ENCODE measurements at regions not wholly inside any gene's neighbourhood (a gene's known extent, or its start where the extent isn't known, plus 50 kb on each side); places are given as distances from the start of the nearest gene placed in this dataset.
"Not testable (repeated sequence)": the region's sequence is repeated elsewhere in the genome, so short reads cannot be mapped to it uniquely, and the experiment has no call there.

DNA sequence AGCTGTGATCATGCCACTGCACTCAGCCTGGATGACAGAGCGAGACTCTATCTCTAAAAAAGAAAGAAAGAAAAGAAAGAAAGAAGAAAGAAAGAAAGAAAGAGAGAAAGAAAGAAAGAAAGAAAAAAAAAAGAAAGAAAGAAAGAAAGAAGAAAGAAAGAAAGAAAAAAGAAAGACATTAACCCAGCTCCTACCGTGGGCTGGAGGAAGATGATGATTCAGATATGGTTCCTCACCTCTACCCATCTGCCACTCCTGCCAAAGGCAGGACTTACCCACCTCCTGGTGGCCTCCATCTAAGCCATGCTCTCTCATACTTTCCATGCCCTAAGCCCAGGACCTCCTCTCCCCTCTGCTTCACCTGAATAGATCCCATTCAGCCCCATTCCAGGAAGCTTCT, 93.3 kb upstream of the LHX1 start:
- no peak for DNase-seq (ENCODE audit: low read depth in 4 of 4, low spot score in 1 of 4)

GRCh38 chr17:36844601-36845000, 92.7 kb upstream of the LHX1 start:
- DNase-seq (ENCODE audit: low read depth in 4 of 4, low spot score in 1 of 4): no peak

DNA sequence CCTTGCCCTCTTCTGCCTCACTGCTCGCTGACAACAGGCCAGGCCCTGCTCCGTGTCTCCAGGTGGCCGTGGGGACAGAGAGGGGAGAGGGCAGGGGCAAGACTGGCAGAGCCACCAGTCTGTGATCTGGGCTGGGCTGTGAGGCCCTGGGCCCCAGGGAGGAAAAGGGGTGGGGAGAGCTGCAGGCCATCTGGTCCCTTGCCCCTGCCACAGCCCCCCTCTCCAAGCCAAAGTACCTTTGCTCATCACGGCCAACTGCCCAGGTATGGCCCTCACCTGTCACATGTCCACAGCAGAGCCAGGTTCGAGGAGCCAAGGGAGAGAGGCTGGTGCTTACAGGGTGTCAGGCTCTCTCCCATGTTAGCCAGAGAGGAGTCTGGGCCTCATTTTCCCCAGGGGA, 91.4 kb upstream of the LHX1 start:
- no peak for DNase-seq (ENCODE audit: low read depth in 4 of 4, low spot score in 1 of 4)

DNA sequence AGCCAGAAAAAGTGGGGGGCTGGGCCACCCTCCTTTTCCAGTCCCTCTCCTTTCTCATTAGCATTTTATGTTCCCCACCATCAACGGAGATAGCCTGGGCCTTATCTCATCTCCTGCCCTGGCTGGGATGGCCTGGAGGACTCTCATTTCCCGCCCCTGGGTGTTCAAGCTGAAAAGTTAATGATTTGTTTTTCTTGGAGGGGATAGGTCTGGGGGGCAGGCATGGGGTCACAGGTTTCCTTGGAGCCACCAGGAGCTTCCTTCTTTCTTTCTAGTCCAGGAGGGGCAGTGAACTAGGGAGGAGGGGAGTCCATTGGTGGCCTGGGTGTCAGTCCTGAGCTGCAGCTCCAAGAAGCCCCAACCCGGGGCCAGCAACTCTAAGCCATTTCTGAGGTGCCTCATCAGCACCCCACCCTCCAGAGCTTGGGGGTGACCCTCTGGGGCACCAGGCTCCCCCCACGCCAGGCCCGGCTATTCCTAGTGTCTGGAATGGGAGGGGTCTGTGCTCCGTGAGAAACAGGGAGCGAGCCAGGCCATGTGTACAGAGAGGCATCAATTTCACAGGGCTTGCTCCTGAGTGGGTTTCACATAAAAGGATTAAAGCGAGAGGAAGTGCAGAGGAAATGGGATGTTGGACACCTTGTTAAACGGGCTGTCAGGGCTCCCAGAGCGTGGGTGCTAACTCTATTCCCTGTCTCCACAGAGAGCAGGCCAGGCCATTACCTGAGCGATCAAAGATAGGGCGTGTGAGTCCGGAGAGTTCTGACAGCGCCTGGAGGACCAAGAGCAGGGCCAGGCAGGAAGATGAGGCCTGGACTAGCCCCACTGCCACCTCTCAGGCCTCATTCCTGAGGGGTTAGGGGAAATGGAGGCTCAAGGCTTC, 90.6 kb upstream of the LHX1 start:
- no peak for DNase-seq (ENCODE audit: low read depth in 4 of 4, low spot score in 1 of 4)

DNA sequence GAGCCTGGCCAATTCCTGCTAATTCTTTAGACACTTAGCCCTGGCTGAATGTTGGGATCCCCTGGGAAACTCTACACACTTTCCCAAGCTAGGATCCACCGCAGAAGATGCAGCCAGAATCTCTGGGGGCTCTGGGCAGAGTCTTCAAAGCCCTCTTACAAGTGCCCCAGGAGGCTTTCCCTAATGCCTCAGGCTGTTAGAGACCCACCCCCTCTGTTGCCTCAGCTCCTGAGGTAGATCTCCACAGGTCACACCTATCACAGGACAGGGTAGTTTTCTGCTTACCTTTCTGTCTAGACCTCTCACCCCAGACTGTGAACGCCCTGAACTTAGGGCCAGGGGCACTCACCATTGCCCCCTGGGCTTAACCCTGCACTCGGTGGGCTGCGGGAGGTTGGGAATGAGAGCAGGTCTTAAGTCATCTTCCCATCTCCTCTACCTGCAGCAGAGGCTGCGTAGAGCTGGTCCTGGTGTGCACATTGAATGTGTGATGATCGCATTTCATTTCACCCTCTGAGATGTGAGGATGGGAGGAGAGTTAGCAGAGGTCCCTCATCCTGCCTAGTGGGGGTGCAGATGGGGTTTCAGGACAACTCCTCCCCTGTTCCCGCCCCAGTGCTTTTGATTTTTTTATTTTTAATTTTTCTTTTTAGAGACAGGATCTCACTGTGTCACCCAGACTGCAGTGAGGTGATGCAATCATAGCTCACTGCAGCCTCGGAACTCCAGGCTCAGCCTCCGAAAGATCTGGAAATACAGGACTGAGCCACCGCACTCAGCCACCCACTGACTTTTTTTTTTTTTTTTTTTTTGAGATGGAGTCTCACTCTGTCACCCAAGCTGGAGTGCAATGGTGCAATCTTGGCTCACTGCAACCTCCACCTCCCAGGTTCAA, 89.0 kb upstream of the LHX1 start:
- no peak for DNase-seq (ENCODE audit: low read depth in 4 of 4, low spot score in 1 of 4)

- not testable (repeated sequence) for DNase-seq (ENCODE audit: low read depth in 4 of 4, low spot score in 1 of 4)
These were observed 88.3 kb upstream of the LHX1 start for GRCh38 chr17:36849020-36849419.

DNA sequence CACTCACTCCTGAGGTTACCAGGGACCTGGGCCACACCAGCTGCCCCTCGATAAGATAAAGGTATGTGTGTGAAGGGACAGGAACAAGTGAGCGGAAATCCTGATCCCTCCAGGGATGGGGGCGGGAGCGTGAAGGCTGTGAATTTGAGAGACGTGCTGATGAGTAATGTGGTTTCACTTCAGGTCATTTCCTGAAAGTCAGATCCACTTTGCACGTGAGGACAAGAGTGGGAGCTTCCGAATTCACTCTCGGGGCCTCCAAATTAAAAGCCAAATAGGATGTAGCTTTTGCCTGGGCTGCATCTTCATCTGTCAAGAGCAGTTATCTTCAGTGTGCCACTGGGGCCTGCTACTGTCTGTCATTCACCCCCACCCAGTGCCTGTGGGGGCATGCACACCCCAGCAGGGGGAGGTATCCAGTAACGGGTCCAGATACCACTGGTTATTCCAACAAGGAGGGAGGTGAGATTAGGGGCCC, 87.4 kb upstream of the LHX1 start:
- DNase-seq (ENCODE audit: low read depth in 4 of 4, low spot score in 1 of 4): peak; percentile 10 to 65 (median 22)

DNA sequence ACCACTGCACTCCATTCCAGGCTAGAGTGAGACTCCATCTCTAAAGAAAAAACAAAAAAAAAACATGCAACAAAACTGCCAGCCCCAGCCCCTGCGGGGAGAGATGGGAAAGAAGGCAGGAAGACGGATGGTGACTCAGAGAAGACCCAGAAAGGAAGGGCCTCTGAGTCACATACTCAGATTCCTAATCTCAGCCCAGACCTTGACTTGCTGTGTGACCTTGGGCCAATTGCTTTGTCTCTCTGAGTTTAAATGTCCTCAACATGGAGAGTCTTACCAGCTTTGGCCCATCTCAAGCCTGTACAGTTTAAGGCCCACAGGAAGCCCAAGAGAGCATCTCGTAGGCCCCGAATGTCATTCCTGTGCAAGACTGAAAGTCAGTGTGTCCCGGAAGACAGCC, 86.5 kb upstream of the LHX1 start:
- DNase-seq (ENCODE audit: low read depth in 4 of 4, low spot score in 1 of 4): peak in 1 of 4 experiments; percentile 4

DNA sequence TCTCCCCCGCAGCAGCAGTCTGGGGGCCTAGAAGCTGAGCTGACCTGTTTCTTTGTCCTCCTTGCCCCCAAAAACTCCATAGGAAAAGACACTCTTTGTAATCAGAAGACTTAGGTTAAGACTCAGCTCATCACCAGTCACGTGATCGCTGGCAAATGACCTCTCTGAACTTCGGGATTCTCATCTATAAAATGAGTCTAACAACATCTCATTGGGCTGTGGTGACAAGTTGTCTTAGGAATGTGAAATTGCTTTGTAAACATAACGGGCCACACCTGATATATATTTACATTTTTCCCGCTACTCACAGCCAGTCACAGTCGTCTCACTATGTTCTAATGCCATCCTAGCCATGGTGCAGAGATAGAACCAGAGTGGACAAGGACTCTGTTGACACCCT, 86.0 kb upstream of the LHX1 start:
- DNase-seq (ENCODE audit: low read depth in 4 of 4, low spot score in 1 of 4): no peak

GRCh38 chr17:36852478-36852877, 84.8 kb upstream of the LHX1 start:
- not testable (repeated sequence) for DNase-seq (ENCODE audit: low read depth in 4 of 4, low spot score in 1 of 4)

- DNase-seq (ENCODE audit: low read depth in 4 of 4, low spot score in 1 of 4): no peak
These were observed 82.3 kb upstream of the LHX1 start for GRCh38 chr17:36854982-36855381.

GRCh38 chr17:36855459-36855858, 81.8 kb upstream of the LHX1 start:
- DNase-seq (ENCODE audit: low read depth in 4 of 4, low spot score in 1 of 4): no peak

DNA sequence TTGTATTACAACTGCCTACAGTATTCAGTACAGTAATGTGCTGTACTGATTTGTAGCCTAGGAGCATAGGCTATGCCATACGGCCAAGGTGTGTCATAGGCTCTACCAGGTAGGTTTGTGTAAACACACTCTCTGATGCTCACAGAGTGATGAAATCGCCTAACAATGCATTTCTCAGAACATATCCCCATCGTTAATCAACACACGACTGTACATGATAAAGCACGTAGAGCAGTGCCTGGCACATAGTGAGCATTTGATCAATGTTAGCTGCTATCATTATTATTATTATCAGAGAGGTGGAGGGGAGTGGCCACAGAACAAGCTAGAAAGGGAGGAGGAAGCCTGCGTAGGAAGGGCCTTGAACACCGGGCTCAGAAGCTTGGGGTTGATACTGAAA, 81.1 kb upstream of the LHX1 start:
- no peak for DNase-seq (ENCODE audit: low read depth in 4 of 4, low spot score in 1 of 4)

GRCh38 chr17:36856903-36857381, 80.3 kb upstream of the LHX1 start:
- no peak for DNase-seq (ENCODE audit: low read depth in 4 of 4, low spot score in 1 of 4)

DNA sequence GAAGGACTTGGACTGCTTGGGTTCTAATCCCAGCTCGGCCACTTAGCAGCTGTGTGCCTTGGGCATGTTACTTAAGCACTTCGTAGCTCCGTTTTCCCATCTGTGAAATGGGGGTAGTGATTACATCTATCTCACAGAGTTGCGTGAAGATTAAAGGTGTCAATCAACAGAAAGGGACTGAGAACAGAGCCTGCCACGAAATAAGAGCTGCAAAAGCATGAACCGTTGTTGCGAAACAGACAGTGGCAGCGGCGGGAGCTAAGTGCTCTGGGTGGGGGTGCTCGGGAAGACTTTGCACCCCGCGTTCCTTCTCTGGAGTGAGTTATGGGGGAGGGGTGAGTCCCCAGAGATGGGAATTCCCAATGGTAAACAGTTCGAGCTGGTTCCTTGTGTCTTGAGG, 79.6 kb upstream of the LHX1 start:
- DNase-seq (ENCODE audit: low read depth in 4 of 4, low spot score in 1 of 4): no peak

DNA sequence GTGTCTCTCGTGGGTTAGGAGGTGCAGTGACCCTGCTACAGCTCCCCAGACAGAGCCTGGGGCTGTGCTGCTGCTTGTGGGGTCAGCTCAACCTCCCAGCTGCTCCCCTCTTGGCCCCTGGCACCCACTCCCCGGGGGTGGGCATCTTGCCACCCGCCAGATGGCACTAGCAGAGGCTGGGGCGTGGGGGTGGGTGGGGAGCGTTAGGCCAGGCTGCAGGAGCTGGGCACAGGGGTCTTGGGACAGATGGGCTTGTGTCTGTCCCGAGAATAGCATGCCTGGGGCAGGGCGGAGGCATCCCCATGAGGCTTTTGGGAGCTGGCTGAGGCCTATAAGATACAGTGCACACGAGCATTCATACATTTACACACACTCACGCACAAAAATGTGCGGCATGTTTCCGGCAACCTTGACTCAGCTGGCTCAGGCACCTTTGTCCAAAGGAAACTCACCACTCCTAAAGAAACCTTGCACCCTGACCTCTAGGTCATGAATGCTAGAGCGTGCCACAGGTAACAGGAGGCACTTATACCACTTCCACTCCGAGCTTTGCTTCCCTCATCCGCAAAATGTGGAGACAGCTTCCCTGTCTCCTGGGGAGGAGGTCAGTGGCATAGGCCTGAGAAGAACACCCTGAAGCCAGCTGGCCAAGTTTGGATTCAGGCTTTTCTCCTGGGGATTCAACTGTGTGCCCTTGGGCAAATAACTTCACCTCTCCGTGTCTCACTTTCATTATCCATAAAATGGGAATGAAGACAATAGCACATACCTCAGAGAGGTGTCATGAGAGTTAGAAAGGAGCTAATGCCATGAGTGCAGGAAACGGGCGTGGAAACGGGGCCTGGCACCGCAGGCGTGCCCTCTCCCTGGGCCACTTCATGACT, 78.9 kb upstream of the LHX1 start:
- no peak for DNase-seq (ENCODE audit: low read depth in 4 of 4, low spot score in 1 of 4)

DNA sequence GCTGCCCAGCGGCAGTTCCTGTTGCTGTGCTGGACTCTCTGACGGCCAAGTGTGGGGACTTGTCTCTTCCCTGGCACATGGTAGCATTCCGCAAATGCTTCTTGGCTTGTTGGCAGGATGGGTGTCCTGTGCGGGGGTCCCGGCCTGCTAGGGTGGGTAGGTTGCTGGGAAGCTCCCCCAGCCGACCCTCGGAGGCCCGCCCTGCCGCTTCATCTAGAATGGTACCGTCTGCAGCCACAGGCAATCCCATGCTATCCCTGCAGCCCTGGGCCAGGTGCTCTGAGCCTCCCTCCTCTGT, 78.3 kb upstream of the LHX1 start:
- DNase-seq (ENCODE audit: low read depth in 4 of 4, low spot score in 1 of 4): no peak

DNA sequence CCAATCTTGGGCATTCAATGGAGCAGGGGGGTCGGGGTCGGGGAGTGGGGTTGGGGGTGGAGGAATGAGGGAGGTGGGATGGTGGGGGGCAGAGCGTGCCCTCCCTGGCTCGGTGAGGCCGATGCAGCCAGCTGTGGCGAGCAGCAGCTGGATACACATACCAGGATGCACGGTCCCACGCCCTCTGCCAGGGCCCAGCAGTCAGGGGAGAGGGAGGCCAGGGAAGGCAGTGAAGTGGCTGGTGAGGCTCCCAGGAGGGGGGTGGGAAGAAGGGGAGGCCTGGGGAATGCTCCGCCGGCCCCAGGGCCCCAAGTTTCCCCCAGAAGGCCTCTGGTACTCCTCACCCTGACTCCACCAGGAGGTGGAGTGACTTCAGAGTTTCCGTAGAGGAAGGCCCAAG, 77.6 kb upstream of the LHX1 start:
- DNase-seq (ENCODE audit: low read depth in 4 of 4, low spot score in 1 of 4): no peak

DNA sequence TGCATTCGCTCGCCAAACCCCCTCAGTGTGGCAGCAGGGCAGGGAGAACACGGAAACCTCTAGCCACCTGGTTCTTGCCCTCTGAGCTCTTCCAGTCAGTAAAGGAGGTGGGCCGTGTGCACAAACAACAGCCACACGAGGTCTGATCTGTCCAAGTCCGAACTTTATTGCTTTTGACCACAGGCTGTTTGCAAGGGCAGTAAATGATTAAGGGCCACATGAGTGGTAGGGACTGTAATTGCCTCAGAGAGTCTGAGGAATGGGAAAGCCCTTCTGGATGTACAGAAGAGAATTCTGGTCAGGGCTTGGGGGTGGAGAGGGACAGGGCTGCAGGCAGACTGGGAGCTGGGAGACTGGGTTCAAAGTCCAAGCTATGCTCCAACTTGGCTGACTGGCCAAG, 75.7 kb upstream of the LHX1 start:
- no peak for DNase-seq (ENCODE audit: low read depth in 4 of 4, low spot score in 1 of 4)

DNA sequence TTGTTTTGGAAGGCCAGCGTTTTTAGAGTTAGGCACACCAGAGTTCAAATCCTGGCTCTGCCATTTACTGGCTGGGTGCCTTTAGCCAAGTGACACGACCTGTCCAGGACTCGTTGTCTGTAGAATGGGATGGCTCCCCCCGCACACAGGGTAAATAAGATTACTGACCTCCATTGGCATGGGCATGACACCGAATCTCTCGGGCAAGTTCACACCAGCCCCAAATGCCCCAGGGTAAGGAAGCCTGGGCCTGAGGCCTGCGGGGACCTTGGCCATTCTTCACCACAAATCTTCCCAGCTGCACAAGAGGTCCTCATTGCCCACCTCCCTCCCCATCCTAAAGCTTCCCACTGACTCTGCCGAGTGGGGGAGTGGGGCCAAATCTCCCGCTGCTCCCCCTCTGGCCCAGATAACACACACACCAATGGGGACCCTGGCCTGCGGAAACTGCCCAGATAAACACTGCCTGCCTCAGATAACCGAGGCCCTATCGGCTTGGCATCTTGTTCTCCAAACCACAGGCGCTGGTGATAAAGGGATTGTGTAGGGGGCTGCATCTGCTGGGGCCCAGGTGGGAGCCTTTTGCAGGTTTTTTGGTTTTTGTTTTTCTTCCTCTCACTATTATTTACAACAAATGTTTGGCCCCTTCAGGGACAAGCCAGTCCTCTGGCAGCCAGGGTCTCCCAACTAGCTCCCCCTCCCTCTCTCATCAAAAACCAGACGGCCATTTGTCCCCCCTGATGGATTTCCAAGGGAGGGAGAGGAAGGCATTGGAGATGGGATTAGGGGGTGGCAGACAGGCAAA, 75.0 kb upstream of the LHX1 start:
- no peak for DNase-seq (ENCODE audit: low read depth in 4 of 4, low spot score in 1 of 4)
